Transverse colon (tissue), 3 donors: ENCODE measurements at regions not wholly inside any gene's neighbourhood (a gene's known extent, or its start where the extent isn't known, plus 50 kb on each side); places are given as distances from the start of the nearest gene placed in this dataset.

ENCODE experiments used
- EP300 ChIP-seq: sonication (generic); formaldehyde crosslinking; IDR thresholded peaks from one replicate; pipeline ENCODE4 v1.6.1; 2017; ENCODE audit warnings: antibody characterized with exemption, low read depth
- POLR2A ChIP-seq: fragments of 450-650 bp; IDR thresholded peaks from one replicate; pipeline ENCODE4 v1.6.1; 2016; ENCODE audit warnings: antibody characterized with exemption, mild to moderate bottlenecking, moderate library complexity
- TF ChIP-seq, protein P1 (sequence below), 5 experiments: fragments of 200-600 bp in 3 of 5; fragments of 450-650 bp in 2 of 5; sonication (generic) in 3 of 5; IDR thresholded peaks; 1 replicate in 2 of 5; 2 replicates in 3 of 5; pipeline ENCODE4 v1.5.1; 2016 to 2017; ENCODE audit warnings: antibody characterized with exemption in 5 of 5, inconsistent platforms in 3 of 5, mild to moderate bottlenecking in 2 of 5, moderate library complexity in 1 of 5

DNA sequence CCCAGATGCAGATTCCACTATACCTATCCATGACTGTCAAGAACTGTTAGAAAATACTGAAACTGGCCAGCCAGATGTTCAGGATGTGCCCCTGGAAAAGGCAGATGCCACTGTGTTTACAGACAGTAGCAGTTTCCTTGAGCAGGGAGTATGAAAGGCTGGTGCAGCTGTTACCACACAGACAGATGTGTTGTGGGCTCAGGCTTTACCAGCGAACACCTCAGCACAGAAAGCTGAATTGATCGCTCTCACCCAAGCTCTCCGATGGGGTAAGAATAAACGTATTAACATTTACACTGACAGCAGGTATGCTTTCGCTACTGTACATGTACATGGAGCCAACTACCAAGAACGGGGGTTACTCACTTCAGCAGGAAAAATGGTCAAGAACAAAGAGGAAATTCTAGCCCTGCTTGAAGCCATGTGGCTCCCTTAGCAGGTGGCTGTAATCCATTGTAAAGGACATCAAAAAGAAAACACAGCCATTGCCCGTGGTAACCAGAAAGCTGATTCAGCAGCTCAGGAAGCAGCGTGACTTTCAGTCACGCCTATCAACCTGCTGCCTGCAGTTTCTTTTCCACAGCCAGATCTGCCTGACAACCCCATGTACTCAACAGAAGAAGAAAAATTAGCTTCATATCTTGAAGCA lies 459.7 kb upstream of the HTR1E start:
- TF ChIP-seq, protein P1, sequence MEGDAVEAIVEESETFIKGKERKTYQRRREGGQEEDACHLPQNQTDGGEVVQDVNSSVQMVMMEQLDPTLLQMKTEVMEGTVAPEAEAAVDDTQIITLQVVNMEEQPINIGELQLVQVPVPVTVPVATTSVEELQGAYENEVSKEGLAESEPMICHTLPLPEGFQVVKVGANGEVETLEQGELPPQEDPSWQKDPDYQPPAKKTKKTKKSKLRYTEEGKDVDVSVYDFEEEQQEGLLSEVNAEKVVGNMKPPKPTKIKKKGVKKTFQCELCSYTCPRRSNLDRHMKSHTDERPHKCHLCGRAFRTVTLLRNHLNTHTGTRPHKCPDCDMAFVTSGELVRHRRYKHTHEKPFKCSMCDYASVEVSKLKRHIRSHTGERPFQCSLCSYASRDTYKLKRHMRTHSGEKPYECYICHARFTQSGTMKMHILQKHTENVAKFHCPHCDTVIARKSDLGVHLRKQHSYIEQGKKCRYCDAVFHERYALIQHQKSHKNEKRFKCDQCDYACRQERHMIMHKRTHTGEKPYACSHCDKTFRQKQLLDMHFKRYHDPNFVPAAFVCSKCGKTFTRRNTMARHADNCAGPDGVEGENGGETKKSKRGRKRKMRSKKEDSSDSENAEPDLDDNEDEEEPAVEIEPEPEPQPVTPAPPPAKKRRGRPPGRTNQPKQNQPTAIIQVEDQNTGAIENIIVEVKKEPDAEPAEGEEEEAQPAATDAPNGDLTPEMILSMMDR (IDR thresholded peaks at IDR 0.05): no peak
- no peak for TF ChIP-seq POLR2A
- TF ChIP-seq EP300: no peak
